H1 (cell line): ENCODE measurements at regions not wholly inside any gene's neighbourhood (a gene's known extent, or its start where the extent isn't known, plus 50 kb on each side); places are given as distances from the start of the nearest gene placed in this dataset.
"Not testable (repeated sequence)": the region's sequence is repeated elsewhere in the genome, so short reads cannot be mapped to it uniquely, and the experiment has no call there.

Source experiments
- CTCF ChIP-seq, 3 experiments: IDR thresholded peaks; 1 replicate in 2 of 3; 2 replicates in 1 of 3; pipeline versions ENCODE4 v1.5.1 to v1.6.1; 2011; ENCODE audit warnings: low read length in 3 of 3, mild to moderate bottlenecking in 3 of 3, inconsistent platforms in 2 of 3, low read depth in 1 of 3, moderate library complexity in 1 of 3; ENCODE audit not compliant: insufficient read depth in 1 of 3; ENCODE audit errors: control extremely low read depth in 1 of 3
- ZNF274 ChIP-seq: IDR thresholded peaks from 2 replicates; pipeline ENCODE4 v1.7.0; 2012; ENCODE audit warnings: low read length, borderline replicate concordance; ENCODE audit errors: extremely low read depth

- not testable (repeated sequence) for TF ChIP-seq CTCF (IDR thresholded peaks at IDR 0.05; ENCODE audit: control extremely low read depth in 1 of 3, insufficient read depth in 1 of 3, low read depth in 1 of 3, low read length in 3 of 3); ZNF274
Observed at GRCh38 chr7:114077158-114077524, 158.3 kb upstream of the PPP1R3A start.
